ENCODE measurements at regions not wholly inside any gene's neighbourhood (a gene's known extent, or its start where the extent isn't known, plus 50 kb on each side); places are given as distances from the start of the nearest gene placed in this dataset.

GRCh38 chr18:77993188-77993981, 743.7 kb downstream of the GALR1 start:
- H3K27ac ChIP-seq (ENCODE audit: low read depth, low read length, poor library complexity, severe bottlenecking): no peak overlapping the region
- no peaks in the 10 kb centered on the region for H3K36me3 ChIP-seq (ENCODE audit: insufficient read depth, low read length)
- H2AFZ ChIP-seq (ENCODE audit: low read length): no peak overlapping the region
- POLR2A ChIA-PET: no interaction called here
- no peaks in the 10 kb centered on the region for H3K4me1 ChIP-seq (ENCODE audit: insufficient read depth, low read length, poor library complexity, severe bottlenecking)
- TF ChIP-seq EZH2phosphoT487 (IDR thresholded peaks at IDR 0.05; ENCODE audit: borderline replicate concordance, low read depth, low read length): no peak
- TF ChIP-seq CTCF (conservative IDR thresholded peaks at IDR 0.05; ENCODE audit: low read length): no peak
- CTCF ChIA-PET (ENCODE audit: unreplicated experiment): no interaction called here
- intact Hi-C loops (cut with micrococcal nuclease; ENCODE audit: unreplicated experiment): no loop called here
- H3K9me2 ChIP-seq (ENCODE audit: insufficient read depth, low read length): no peaks in the 10 kb centered on the region
- no peak for DNase-seq (ENCODE audit: low spot score)
- BruUV-seq (replicated peaks): no TSS peak
- no peaks in the 10 kb centered on the region for H4K20me1 ChIP-seq (ENCODE audit: insufficient read depth, low read length)
- H3K4me2 ChIP-seq (ENCODE audit: low read length): no peak overlapping the region
- no peak overlapping the region for H3K4me3 ChIP-seq (ENCODE audit: low read depth, low read length, poor library complexity, severe bottlenecking)
- H3K79me2 ChIP-seq (ENCODE audit: insufficient read depth, low read depth, low read length): no peaks in the 10 kb centered on the region
- no peaks in the 10 kb centered on the region for H3K9me3 ChIP-seq (ENCODE audit: low read length)

- Histone ChIP-seq H3K9me3 (ENCODE audit: low read length) (no peaks in the 10 kb centered on the region), H3K4me1 (ENCODE audit: insufficient read depth, low read length, poor library complexity, severe bottlenecking) (no peaks in the 10 kb centered on the region), H2AFZ (ENCODE audit: low read length) (no peak overlapping the region), H4K20me1 (ENCODE audit: insufficient read depth, low read length) (no peaks in the 10 kb centered on the region), H3K4me2 (ENCODE audit: low read length) (no peak overlapping the region), H3K79me2 (ENCODE audit: insufficient read depth, low read depth, low read length) (no peaks in the 10 kb centered on the region), H3K36me3 (ENCODE audit: insufficient read depth, low read length) (no peaks in the 10 kb centered on the region), H3K27ac (ENCODE audit: low read depth, low read length, poor library complexity, severe bottlenecking) (no peak overlapping the region), H3K4me3 (ENCODE audit: low read depth, low read length, poor library complexity, severe bottlenecking) (no peak overlapping the region), H3K9me2 (ENCODE audit: insufficient read depth, low read length) (no peaks in the 10 kb centered on the region)
- no peak for TF ChIP-seq EZH2phosphoT487 (IDR thresholded peaks at IDR 0.05; ENCODE audit: borderline replicate concordance, low read depth, low read length)
- TF ChIP-seq CTCF (conservative IDR thresholded peaks at IDR 0.05; ENCODE audit: low read length): no peak
- DNase-seq (ENCODE audit: low spot score): no peak
- no TSS peak for BruUV-seq (replicated peaks)
- CTCF ChIA-PET (ENCODE audit: unreplicated experiment): no interaction called here
- POLR2A ChIA-PET: no interaction called here
- intact Hi-C loops (cut with micrococcal nuclease; ENCODE audit: unreplicated experiment): no loop called here
Observed at GRCh38 chr18:77995593-77995992, 745.9 kb downstream of the GALR1 start.

GRCh38 chr18:77996737-77997136, 747.1 kb downstream of the GALR1 start:
- H3K9me2 ChIP-seq (ENCODE audit: insufficient read depth, low read length): no peaks in the 10 kb centered on the region
- TF ChIP-seq CTCF (conservative IDR thresholded peaks at IDR 0.05; ENCODE audit: low read length) (no peak), EZH2phosphoT487 (IDR thresholded peaks at IDR 0.05; ENCODE audit: borderline replicate concordance, low read depth, low read length) (no peak)
- CTCF ChIA-PET (ENCODE audit: unreplicated experiment): no interaction called here
- POLR2A ChIA-PET: interaction anchor here (1.6 kb wide), 1 partner anchor 23 kb away, joined by 3 read pairs; no protein-coding TSS in a partner anchor
- H3K4me3 ChIP-seq (ENCODE audit: low read depth, low read length, poor library complexity, severe bottlenecking): no peak overlapping the region
- no TSS peak for BruUV-seq (replicated peaks)
- H3K36me3 ChIP-seq (ENCODE audit: insufficient read depth, low read length): no peaks in the 10 kb centered on the region
- no peak overlapping the region for H3K4me2 ChIP-seq (ENCODE audit: low read length)
- H2AFZ ChIP-seq (ENCODE audit: low read length): no peak overlapping the region
- H3K79me2 ChIP-seq (ENCODE audit: insufficient read depth, low read depth, low read length): no peaks in the 10 kb centered on the region
- DNase-seq (ENCODE audit: low spot score): no peak
- H3K4me1 ChIP-seq (ENCODE audit: insufficient read depth, low read length, poor library complexity, severe bottlenecking): no peaks in the 10 kb centered on the region
- H4K20me1 ChIP-seq (ENCODE audit: insufficient read depth, low read length): no peaks in the 10 kb centered on the region
- H3K27ac ChIP-seq (ENCODE audit: low read depth, low read length, poor library complexity, severe bottlenecking): no peak overlapping the region
- H3K9me3 ChIP-seq (ENCODE audit: low read length): no peaks in the 10 kb centered on the region
- intact Hi-C loops (cut with micrococcal nuclease; ENCODE audit: unreplicated experiment): no loop called here
